PC-3 (cell line): ENCODE measurements at regions not wholly inside any gene's neighbourhood (a gene's known extent, or its start where the extent isn't known, plus 50 kb on each side); places are given as distances from the start of the nearest gene placed in this dataset.
"Not testable (repeated sequence)": the region's sequence is repeated elsewhere in the genome, so short reads cannot be mapped to it uniquely, and the experiment has no call there.

Experiments used
- ATAC-seq: fragments of 200-7000 bp; cut with Tn5 transposase; 2 replicates; pipeline ENCODE4 v1.9.1; 2020; ENCODE audit warnings: mild to moderate bottlenecking, moderate library complexity
- BruUV-seq: library from RNA; stranded (reverse); fragments of 400-500 nt; replicated peaks from 2 replicates; lab custom pipeline; 2021; lab: Mats Ljungman, UMichigan
- CTCF ChIA-PET: fragments of 300-600 bp; sonication (Branson Sonifier 250); formaldehyde crosslinking; loops from one replicate; lab custom pipeline; 2022; ENCODE audit warnings: antibody characterized with exemption; lab: Charles Lee
- POLR2A ChIA-PET: fragments of 300-600 bp; sonication (Branson Sonifier 250); formaldehyde crosslinking; loops from one replicate; lab custom pipeline; 2022; ENCODE audit warnings: antibody characterized with exemption; ENCODE audit not compliant: unreplicated experiment; lab: Charles Lee
- DNase-seq: peaks from one replicate; pipeline ENCODE4 v3.0.0-alpha.2; 2015
- H2AFZ ChIP-seq: fragments of 300-600 bp; sonication (generic); 2 replicates; pipeline ENCODE4 v1.6.0; 2016; ENCODE audit warnings: antibody characterized with exemption, low read length
- H3F3A ChIP-seq: fragments of 300-600 bp; sonication (generic); one replicate; pipeline ENCODE4 v1.6.0; 2017; ENCODE audit warnings: antibody characterized with exemption, low read length, control low read depth, mild to moderate bottlenecking; ENCODE audit not compliant: unreplicated experiment
- H3K27ac ChIP-seq: fragments of 300-600 bp; sonication (generic); 2 replicates; pipeline ENCODE4 v1.5.1; 2016; ENCODE audit warnings: mild to moderate bottlenecking, low read length
- H3K27me3 ChIP-seq: fragments of 300-600 bp; sonication (generic); 2 replicates; pipeline ENCODE4 v1.6.1; 2016; ENCODE audit warnings: low read length, mixed read lengths
- H3K36me3 ChIP-seq: fragments of 300-600 bp; sonication (generic); 2 replicates; pipeline ENCODE4 v1.6.1; 2016; ENCODE audit warnings: low read depth, mixed run types, low read length, mixed read lengths
- H3K4me1 ChIP-seq: fragments of 300-600 bp; sonication (generic); 2 replicates; pipeline ENCODE4 v1.5.1; 2016; ENCODE audit warnings: low read length; ENCODE audit not compliant: insufficient read depth
- H3K4me2 ChIP-seq: fragments of 300-600 bp; sonication (generic); 2 replicates; pipeline ENCODE4 v1.6.0; 2016; ENCODE audit warnings: low read length
- H3K4me3 ChIP-seq: fragments of 300-600 bp; sonication (generic); 2 replicates; pipeline ENCODE4 v1.5.1; 2016; ENCODE audit warnings: mild to moderate bottlenecking, low read length, mixed read lengths
- H3K79me2 ChIP-seq: fragments of 300-600 bp; sonication (generic); 2 replicates; pipeline ENCODE4 v1.6.1; 2017; ENCODE audit warnings: low read length, mixed read lengths
- H3K9ac ChIP-seq: fragments of 300-600 bp; sonication (generic); 2 replicates; pipeline ENCODE4 v1.6.0; 2016; ENCODE audit warnings: mild to moderate bottlenecking, low read length
- H3K9me2 ChIP-seq: fragments of 300-600 bp; sonication (generic); replicated peaks from 2 replicates; pipeline ENCODE4 v1.6.1; 2016; ENCODE audit warnings: mixed run types, low read length, mixed read lengths
- H3K9me3 ChIP-seq: fragments of 300-600 bp; sonication (generic); 2 replicates; pipeline ENCODE4 v1.6.1; 2016; ENCODE audit warnings: low read length, mixed read lengths
- H4K20me1 ChIP-seq: fragments of 300-600 bp; sonication (generic); 2 replicates; pipeline ENCODE4 v1.6.1; 2016; ENCODE audit warnings: low read length, mixed read lengths
- EZH2 ChIP-seq: fragments of 300-600 bp; sonication (generic); IDR thresholded peaks from one replicate; pipeline ENCODE4 v1.6.1; 2017; ENCODE audit warnings: antibody characterized with exemption, mild to moderate bottlenecking, low read length; ENCODE audit not compliant: unreplicated experiment
- EZH2phosphoT487 ChIP-seq: fragments of 300-600 bp; sonication (generic); IDR thresholded peaks from 2 replicates; pipeline ENCODE4 v1.6.1; 2018; ENCODE audit warnings: mild to moderate bottlenecking, antibody characterized with exemption, low read length, borderline replicate concordance
- intact Hi-C: fragments of 100-400 bp; cut with micrococcal nuclease; formaldehyde crosslinking; loops from 2 replicates; pipeline ENCODE4 v1.9.0; 2023
- TF ChIP-seq, protein P1 (sequence below): fragments of 300-600 bp; sonication (generic); conservative IDR thresholded peaks from 2 replicates; pipeline ENCODE4 v1.5.1; 2017; ENCODE audit warnings: antibody characterized with exemption, low read depth, mild to moderate bottlenecking, low read length

DNA sequence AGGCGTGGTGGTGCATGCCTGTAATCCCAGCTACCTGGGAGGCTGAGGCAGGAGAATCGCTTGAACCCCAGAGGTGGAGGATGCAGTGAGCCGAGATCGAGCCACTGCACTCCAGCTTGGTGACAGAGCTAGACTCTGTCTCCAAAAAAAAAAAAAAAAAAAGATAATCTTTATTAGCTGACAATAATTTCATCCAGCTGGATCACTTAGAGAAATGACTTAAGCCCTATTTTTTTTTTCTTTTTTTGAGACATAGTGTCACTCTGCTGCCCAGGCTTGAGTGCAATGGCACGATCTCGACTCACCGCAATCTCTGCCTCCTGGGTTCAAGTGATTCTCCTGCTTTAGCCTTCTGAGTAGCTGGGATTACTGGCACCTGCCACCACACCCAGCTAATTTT is 51.6 kb upstream of the MAP4K4 start:
- BruUV-seq, H3K79me2 ChIP-seq: not testable (repeated sequence)

DNA sequence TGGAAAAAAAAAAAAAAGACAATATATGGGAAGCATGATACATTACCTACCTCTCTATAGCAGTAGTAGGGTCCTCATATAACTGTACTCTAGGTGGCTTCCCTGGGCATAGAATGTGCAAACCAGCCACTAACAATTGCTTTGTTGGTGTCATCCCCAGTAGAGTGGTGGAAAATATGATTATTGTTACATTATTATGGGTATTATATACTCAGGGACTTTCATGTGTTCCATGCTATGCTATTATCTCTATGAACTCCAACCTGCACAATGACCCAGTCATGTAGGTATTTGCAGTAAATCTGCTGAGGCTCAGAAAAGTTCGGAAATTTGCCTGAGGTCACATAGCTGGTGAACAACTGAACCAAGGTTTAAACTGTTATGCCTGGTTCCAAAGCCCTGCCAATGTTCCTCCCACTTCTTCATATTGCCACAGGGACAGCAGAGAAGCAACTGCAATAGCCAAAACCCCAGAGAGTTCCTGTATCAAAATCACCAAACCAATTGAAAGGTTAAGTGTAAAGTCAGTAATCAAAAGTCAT is 52.6 kb upstream of the MAP4K4 start:
- Histone ChIP-seq H4K20me1 (no peaks in the 10 kb centered on the region), H3K4me2 (no peak overlapping the region), H2AFZ (no peak overlapping the region), H3K27me3 (no peaks in the 10 kb centered on the region), H3K9me3 (no peaks in the 10 kb centered on the region), H3K79me2 (no peaks in the 10 kb centered on the region), H3K9ac (no peak overlapping the region), H3K27ac (no peak overlapping the region), H3K36me3 (no peaks in the 10 kb centered on the region), H3F3A (no peaks in the 10 kb centered on the region), H3K4me3 (no peak overlapping the region), H3K4me1 (no peaks in the 10 kb centered on the region), H3K9me2 (no peaks in the 10 kb centered on the region)
- ChIA-PET POLR2A (no interaction called here), CTCF (no interaction called here)
- BruUV-seq = no TSS peak
- intact Hi-C loops = no loop called here
- no peak for TF ChIP-seq EZH2
- no peak for ATAC-seq
- no peak for DNase-seq

More for the DNA sequence above, 51.6 kb upstream of the MAP4K4 start:
- H3K9me2 ChIP-seq, H3K9ac ChIP-seq, H3K9me3 ChIP-seq, H3K4me2 ChIP-seq, H3K27me3 ChIP-seq, H2AFZ ChIP-seq, DNase-seq, H3F3A ChIP-seq, H4K20me1 ChIP-seq, H3K27ac ChIP-seq, H3K4me1 ChIP-seq, H3K36me3 ChIP-seq, CTCF ChIA-PET, POLR2A ChIA-PET, ATAC-seq, H3K4me3 ChIP-seq, intact Hi-C loops: not testable (repeated sequence)

DNA sequence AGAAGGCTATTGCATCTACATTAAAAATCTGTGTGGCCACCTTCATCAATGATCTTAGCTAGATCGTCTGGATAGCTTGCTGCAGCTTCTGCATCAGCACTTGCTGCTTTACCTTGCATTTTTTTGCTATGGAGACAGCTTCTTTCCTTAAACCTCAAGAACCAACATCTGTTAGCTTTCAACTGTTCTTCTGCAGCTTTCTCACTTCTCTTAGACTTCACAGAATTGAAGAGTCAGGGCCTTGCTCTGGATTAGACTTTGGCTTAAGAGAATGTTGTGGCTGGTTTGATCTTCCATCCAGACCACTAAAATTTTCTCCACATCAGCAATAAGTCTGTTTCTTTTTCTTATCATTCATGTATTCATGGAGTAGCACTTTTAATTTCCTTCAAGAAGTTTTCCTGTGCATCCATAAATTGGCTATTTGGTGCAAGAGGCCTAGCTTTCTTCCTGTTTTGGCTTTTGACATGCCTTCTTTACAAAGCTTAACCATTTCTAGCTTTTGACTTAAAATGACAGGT is 54.4 kb upstream of the MAP4K4 start:
- intact Hi-C loops = no loop called here
- ATAC-seq (no peak), DNase-seq (no peak)
- H3K4me2 ChIP-seq = no peak overlapping the region
- no peaks in the 10 kb centered on the region for H3K79me2 ChIP-seq
- H3K9me2 ChIP-seq = no peaks in the 10 kb centered on the region
- H4K20me1 ChIP-seq = no peaks in the 10 kb centered on the region
- no peak overlapping the region for H3K27ac ChIP-seq
- H3K9ac ChIP-seq = no peak overlapping the region
- BruUV-seq = no TSS peak
- H3K36me3 ChIP-seq = no peaks in the 10 kb centered on the region
- H3K27me3 ChIP-seq = no peaks in the 10 kb centered on the region
- no peaks in the 10 kb centered on the region for H3K4me1 ChIP-seq
- H3K9me3 ChIP-seq = no peaks in the 10 kb centered on the region
- no peak overlapping the region for H3K4me3 ChIP-seq
- H2AFZ ChIP-seq = no peak overlapping the region
- TF ChIP-seq, protein P1, sequence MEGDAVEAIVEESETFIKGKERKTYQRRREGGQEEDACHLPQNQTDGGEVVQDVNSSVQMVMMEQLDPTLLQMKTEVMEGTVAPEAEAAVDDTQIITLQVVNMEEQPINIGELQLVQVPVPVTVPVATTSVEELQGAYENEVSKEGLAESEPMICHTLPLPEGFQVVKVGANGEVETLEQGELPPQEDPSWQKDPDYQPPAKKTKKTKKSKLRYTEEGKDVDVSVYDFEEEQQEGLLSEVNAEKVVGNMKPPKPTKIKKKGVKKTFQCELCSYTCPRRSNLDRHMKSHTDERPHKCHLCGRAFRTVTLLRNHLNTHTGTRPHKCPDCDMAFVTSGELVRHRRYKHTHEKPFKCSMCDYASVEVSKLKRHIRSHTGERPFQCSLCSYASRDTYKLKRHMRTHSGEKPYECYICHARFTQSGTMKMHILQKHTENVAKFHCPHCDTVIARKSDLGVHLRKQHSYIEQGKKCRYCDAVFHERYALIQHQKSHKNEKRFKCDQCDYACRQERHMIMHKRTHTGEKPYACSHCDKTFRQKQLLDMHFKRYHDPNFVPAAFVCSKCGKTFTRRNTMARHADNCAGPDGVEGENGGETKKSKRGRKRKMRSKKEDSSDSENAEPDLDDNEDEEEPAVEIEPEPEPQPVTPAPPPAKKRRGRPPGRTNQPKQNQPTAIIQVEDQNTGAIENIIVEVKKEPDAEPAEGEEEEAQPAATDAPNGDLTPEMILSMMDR = no peak
- no peak for TF ChIP-seq EZH2
- TF ChIP-seq EZH2phosphoT487 = no peak
- ChIA-PET POLR2A (no interaction called here), CTCF (no interaction called here)
- no peaks in the 10 kb centered on the region for H3F3A ChIP-seq
